ENCODE measurements at regions not wholly inside any gene's neighbourhood (a gene's known extent, or its start where the extent isn't known, plus 50 kb on each side); places are given as distances from the start of the nearest gene placed in this dataset.
A peak's percentile ranks its signal among the peaks of the same experiment; 100 is the strongest.
"Not testable (repeated sequence)": the region's sequence is repeated elsewhere in the genome, so short reads cannot be mapped to it uniquely, and the experiment has no call there.

DNA sequence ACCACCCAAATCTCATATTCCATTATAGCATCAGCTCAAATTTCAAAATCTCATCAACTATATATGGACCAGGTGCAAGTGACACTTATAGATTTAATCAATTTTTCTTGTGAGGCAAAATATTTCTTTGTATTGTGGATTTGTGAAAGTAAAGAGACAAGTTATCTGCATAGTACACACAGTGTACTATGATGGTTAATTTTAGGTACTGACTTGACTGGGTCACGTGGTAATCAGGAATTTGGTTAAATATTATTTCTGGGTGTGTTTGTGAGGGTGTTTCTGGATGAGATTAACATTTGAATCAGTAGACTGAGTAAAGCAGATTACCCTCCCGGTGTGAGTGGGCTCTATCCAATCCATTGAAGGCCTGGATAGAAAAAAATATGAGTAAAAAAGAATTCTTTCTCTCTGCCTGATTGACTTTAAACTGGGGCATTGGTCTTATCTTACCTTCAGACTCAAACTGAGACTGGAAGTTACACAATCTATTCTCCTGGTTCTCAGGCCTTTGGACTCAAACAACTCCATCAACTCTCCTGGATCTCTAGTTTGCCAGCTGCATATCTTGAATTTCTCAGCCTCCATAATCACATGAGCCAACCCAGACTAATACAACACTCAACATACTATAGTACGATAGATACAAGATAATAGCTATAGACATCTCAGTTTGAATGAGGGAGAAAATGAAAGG is 799.9 kb downstream of the NAP1L3 start:
- DNase-seq; in situ Hi-C loops (cut with HindIII; ENCODE audit: low pct_ligation_motif_present, low pct_unique_long_range_greater_than_20kb, low sequenced_read_pairs): not testable (repeated sequence)

DNA sequence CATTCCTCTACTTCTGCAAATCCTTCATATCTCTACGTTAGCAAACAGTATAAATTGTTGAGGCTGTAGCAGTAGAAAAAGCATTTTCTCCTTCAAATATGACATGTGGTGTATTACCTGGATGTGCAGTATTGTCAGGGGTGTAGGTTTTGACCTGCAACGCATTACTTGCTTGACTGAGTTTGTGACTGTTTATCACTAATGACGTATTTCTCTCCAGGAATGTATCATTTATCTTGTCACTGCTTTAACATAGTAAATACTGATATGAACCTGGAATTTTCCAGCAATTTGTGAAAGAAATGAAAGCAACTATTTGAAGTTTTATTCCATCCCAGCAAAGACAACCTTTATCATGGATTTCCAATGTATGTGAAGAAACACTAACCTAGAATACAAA is 823.4 kb downstream of the NAP1L3 start:
- in situ Hi-C loops (cut with HindIII; ENCODE audit: low pct_ligation_motif_present, low pct_unique_long_range_greater_than_20kb, low sequenced_read_pairs); DNase-seq: not testable (repeated sequence)

DNA sequence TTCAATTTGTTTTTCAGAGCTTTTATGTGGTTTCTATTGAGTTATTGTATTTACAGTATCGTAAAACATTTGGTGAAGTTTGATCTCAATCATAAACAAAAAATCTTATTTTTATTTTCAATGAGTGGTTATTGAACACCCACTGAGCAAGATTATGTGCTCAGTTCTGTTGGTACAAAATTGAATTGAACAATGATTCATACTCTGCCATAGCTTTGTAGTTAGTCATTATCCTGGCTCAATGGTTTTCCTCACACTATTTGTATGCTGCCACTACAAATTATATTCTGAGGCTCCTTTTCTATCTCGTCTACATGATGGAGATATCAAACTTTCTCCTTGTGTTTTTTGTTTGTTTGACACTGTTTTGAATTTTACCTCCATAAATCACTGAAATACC is 829.5 kb downstream of the NAP1L3 start:
- in situ Hi-C loops (cut with HindIII; ENCODE audit: low pct_ligation_motif_present, low pct_unique_long_range_greater_than_20kb, low sequenced_read_pairs), result not testable (repeated sequence)
- peak; percentile 2 for DNase-seq

DNA sequence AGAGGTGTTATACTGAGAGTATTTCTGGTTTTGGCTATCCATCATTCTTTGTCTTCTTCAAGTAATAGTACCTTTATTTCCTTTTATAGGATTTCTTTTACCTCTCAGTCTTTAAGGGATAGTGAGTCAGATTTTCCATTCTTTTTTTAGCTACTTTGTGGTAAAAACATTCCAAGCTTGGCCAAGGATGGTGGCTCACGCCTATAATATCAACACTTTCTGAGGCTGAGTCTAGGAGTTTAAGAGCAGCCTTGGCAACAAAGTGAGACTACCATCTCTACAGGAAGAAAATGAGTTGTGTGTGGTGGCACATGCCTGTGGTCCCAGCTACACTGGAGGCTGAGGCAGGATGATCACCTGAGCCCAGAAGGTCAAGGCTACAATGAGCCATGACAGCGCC is 840.6 kb downstream of the NAP1L3 start:
- in situ Hi-C loops (cut with HindIII; ENCODE audit: low pct_ligation_motif_present, low pct_unique_long_range_greater_than_20kb, low sequenced_read_pairs); DNase-seq: not testable (repeated sequence)

DNA sequence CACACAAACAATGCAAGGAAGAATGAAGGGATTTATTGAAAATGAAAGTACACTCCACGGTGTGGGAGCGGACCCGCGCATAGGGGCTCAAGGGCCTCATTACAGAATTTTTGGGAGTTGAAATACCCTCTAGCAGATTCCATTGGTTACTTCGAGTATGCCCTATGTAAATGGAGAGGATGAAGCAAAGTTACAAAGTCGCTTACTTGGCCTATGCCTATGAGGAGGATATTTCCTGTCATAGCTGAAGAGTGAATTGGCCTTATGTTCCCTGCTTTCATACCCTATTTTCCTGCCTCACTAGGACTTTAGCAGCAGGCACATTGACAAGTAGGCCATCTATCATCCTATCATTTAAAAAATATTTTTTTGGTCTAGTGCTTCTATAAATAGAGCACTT is 843.3 kb downstream of the NAP1L3 start:
- DNase-seq; in situ Hi-C loops (cut with HindIII; ENCODE audit: low pct_ligation_motif_present, low pct_unique_long_range_greater_than_20kb, low sequenced_read_pairs): not testable (repeated sequence)

DNA sequence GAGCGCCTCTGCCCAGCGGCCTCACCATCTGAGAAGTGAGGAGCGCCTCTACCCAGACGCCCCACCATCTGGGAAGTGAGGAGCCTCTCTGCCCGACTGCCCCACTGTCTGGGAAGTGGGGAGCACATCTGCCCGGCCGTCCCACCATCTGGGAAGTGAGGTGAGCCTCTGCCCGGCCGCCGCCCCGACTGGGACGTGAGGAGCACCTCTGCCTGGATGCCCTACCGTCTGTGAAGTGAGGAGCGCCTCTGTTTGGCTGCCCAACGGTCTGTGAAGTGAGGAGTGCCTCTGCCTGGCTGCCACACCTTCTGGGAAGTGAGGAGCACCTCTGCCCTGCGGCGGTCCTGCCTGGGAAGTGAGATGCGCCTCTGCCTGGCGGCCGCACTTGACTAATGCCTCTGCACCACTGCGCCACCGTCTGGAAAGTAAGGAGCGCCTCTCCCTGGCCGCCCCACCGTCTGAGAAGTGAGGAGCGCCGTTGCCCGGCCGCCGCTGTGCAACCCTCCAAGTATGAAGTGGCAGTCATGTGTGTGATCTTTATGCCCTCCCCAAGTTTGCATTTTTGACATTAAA is 851.7 kb downstream of the NAP1L3 start:
- DNase-seq; in situ Hi-C loops (cut with HindIII; ENCODE audit: low pct_ligation_motif_present, low pct_unique_long_range_greater_than_20kb, low sequenced_read_pairs): not testable (repeated sequence)

DNA sequence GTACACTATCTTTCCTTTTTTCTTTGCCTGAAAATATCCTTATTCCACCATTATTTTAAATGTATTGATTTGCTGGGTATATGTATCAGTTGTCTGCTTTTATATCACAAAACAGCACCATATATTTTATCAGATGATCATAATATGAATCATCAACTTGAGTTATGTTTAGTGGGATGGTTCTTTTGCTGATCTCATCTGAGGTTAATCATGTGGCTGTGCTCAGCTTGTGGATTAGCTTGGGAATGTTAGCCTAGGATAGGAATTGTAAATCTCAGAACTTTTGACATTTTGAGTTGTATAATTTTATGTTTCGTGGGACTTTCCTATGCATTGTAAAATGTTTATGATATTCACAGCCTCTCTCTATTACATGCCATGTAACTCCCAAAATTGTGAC is 881.3 kb downstream of the NAP1L3 start:
- in situ Hi-C loops (cut with HindIII; ENCODE audit: low pct_ligation_motif_present, low pct_unique_long_range_greater_than_20kb, low sequenced_read_pairs); DNase-seq: not testable (repeated sequence)

DNA sequence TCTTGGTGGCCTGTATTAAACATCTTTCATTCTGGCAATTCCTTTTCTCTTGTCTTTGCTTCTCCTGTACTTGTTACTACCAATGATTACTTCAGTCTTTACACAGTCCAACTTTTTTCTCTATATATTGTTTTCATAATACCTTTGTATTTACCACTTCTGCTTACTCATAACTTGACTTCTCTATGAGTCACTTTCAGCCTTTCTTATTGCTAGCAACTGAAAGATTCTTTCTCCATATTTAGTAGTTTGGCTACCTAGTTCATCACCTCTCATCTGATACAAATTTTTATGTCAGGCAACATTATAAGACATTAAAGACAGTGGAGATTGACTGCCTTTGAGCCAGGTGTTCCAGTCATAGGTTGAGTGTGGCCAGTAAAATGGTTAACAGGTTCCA is 893.3 kb downstream of the NAP1L3 start:
- in situ Hi-C loops (cut with HindIII; ENCODE audit: low pct_ligation_motif_present, low pct_unique_long_range_greater_than_20kb, low sequenced_read_pairs); DNase-seq: not testable (repeated sequence)

DNA sequence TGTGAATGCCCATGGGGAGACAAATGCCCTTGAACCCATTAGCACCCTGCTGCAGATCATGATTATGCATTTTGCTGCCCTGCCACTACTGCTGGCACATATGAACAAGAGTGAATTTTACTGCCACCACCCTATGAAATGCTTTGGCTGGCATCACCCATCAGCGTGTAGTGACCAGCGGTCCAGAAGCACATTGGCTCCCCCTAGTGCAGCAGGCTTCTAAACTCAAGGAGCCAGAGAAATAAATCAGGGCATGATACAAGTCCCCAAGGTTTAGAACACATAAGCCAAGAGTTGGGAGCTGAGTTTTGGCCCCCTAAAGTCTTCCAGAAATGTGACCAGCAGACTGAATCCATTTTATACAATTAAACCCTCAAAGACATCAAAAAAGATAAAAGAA is 899.4 kb downstream of the NAP1L3 start:
- DNase-seq, result peak; percentile 0
- in situ Hi-C loops (cut with HindIII; ENCODE audit: low pct_ligation_motif_present, low pct_unique_long_range_greater_than_20kb, low sequenced_read_pairs), result not testable (repeated sequence)

DNA sequence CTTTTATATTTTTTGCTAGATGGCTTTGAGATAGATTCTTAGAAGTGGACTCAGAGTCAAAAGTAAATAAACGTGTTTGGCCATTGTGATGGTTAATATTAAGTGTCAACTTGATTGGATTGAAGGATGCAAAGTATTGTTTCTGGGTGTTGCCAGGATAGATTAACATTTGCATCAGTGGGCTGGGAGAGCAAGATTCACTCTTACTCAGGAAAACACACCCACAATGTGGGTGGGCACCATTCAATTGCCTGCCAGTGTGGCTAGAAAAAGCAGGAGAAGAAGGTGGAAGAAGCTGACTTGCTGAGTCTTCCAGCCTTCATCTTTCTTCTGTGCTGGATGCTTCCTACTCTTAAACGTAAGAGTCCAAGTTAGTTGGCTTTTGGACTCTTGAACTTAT is 912.4 kb downstream of the NAP1L3 start:
- DNase-seq; in situ Hi-C loops (cut with HindIII; ENCODE audit: low pct_ligation_motif_present, low pct_unique_long_range_greater_than_20kb, low sequenced_read_pairs): not testable (repeated sequence)

All from ACHN (cell line).